ENCODE measurements at regions not wholly inside any gene's neighbourhood (a gene's known extent, or its start where the extent isn't known, plus 50 kb on each side); places are given as distances from the start of the nearest gene placed in this dataset.

GRCh38 chr12:91357381-91357780, 174.8 kb upstream of the DCN start:
- Histone ChIP-seq H3K27ac (no peak overlapping the region), H3K79me2 (ENCODE audit: insufficient read depth, low read depth) (no peaks in the 10 kb centered on the region), H3K9ac (no peak overlapping the region), H3K36me3 (ENCODE audit: insufficient read depth) (no peaks in the 10 kb centered on the region), H3K4me1 (ENCODE audit: low read depth, poor library complexity, severe bottlenecking) (no peaks in the 10 kb centered on the region), H3K27me3 (ENCODE audit: insufficient read depth, low read depth) (no peaks in the 10 kb centered on the region), H4K20me1 (ENCODE audit: insufficient read depth) (no peaks in the 10 kb centered on the region), H3K4me2 (no peak overlapping the region), H3K4me3 (IDR thresholded peaks at IDR 0.05; ENCODE audit: insufficient read depth, low read depth, low read length) (no peak overlapping the region), H2AFZ (ENCODE audit: low read depth) (no peak overlapping the region)
- TF ChIP-seq CTCF (conservative IDR thresholded peaks at IDR 0.05; ENCODE audit: low read depth, low read length): no peak

- H3K4me3 ChIP-seq (IDR thresholded peaks at IDR 0.05; ENCODE audit: insufficient read depth, low read depth, low read length): no peak overlapping the region
- H2AFZ ChIP-seq (ENCODE audit: low read depth): no peak overlapping the region
- no peak overlapping the region for H3K9ac ChIP-seq
- H3K27me3 ChIP-seq (ENCODE audit: insufficient read depth, low read depth): no peaks in the 10 kb centered on the region
- no peaks in the 10 kb centered on the region for H3K36me3 ChIP-seq (ENCODE audit: insufficient read depth)
- no peaks in the 10 kb centered on the region for H3K4me1 ChIP-seq (ENCODE audit: low read depth, poor library complexity, severe bottlenecking)
- H4K20me1 ChIP-seq (ENCODE audit: insufficient read depth): no peaks in the 10 kb centered on the region
- H3K27ac ChIP-seq: no peak overlapping the region
- no peaks in the 10 kb centered on the region for H3K79me2 ChIP-seq (ENCODE audit: insufficient read depth, low read depth)
- H3K4me2 ChIP-seq: no peak overlapping the region
- no peak for TF ChIP-seq CTCF (conservative IDR thresholded peaks at IDR 0.05; ENCODE audit: low read depth, low read length)
These were observed 173.8 kb upstream of the DCN start for GRCh38 chr12:91356405-91356804.

GRCh38 chr12:91355150-91356006, 172.8 kb upstream of the DCN start:
- no peak overlapping the region for H3K9ac ChIP-seq
- no peaks in the 10 kb centered on the region for H3K79me2 ChIP-seq (ENCODE audit: insufficient read depth, low read depth)
- H2AFZ ChIP-seq (ENCODE audit: low read depth): no peak overlapping the region
- TF ChIP-seq CTCF (conservative IDR thresholded peaks at IDR 0.05; ENCODE audit: low read depth, low read length): peak; percentile 75
- no peaks in the 10 kb centered on the region for H3K4me1 ChIP-seq (ENCODE audit: low read depth, poor library complexity, severe bottlenecking)
- H3K27me3 ChIP-seq (ENCODE audit: insufficient read depth, low read depth): no peaks in the 10 kb centered on the region
- no peaks in the 10 kb centered on the region for H4K20me1 ChIP-seq (ENCODE audit: insufficient read depth)
- no peak overlapping the region for H3K4me3 ChIP-seq (IDR thresholded peaks at IDR 0.05; ENCODE audit: insufficient read depth, low read depth, low read length)
- H3K27ac ChIP-seq: no peak overlapping the region
- H3K4me2 ChIP-seq: no peak overlapping the region
- H3K36me3 ChIP-seq (ENCODE audit: insufficient read depth): no peaks in the 10 kb centered on the region

DNA sequence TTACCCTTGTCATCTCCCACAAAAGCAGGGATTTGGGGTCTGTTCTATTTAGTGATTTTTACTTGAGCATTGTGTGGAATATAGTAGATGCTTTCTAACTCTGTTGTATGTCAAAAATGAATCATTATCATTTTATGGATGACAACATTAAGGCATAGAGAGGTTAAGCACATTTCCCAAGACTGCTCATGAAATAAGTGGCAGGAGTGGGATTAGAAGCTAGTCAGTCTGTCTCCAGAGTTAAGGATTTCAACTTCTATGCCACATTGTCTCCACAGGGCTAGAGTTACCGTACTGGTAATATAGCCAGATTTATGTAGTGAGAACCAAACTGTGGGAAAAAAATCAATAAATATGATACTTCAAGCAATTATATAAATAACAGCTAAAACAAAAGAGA, 170.6 kb upstream of the DCN start:
- Histone ChIP-seq H4K20me1 (ENCODE audit: insufficient read depth) (no peaks in the 10 kb centered on the region), H3K36me3 (ENCODE audit: insufficient read depth) (no peaks in the 10 kb centered on the region), H3K9ac (no peak overlapping the region), H3K79me2 (ENCODE audit: insufficient read depth, low read depth) (no peaks in the 10 kb centered on the region), H3K27me3 (ENCODE audit: insufficient read depth, low read depth) (no peaks in the 10 kb centered on the region), H3K4me3 (IDR thresholded peaks at IDR 0.05; ENCODE audit: insufficient read depth, low read depth, low read length) (no peak overlapping the region), H3K4me1 (ENCODE audit: low read depth, poor library complexity, severe bottlenecking) (no peaks in the 10 kb centered on the region), H3K4me2 (no peak overlapping the region), H2AFZ (ENCODE audit: low read depth) (no peak overlapping the region), H3K27ac (no peak overlapping the region)
- no peak for TF ChIP-seq CTCF (conservative IDR thresholded peaks at IDR 0.05; ENCODE audit: low read depth, low read length)

Data from KMS-11 (cell line).